ENCODE measurements at regions not wholly inside any gene's neighbourhood (a gene's known extent, or its start where the extent isn't known, plus 50 kb on each side); places are given as distances from the start of the nearest gene placed in this dataset.

DNA sequence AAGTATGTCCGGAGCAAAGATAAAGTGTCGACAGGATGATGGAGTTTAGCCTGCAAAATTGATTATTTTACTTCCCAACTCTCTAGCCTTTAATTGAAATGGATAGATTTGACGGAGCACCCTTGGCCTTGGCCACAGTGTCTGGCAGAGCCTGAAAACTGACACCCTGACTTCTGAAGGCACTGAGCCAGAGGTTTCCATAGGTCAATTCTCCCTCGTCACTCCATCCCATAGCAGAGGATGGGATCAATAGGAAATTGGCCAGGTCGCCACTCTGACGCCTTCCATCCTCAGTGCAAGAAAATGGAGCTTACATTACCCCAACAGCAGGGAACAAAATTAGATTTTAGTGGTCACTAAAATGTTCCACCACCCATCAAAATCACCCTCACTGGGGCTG is 90.4 kb upstream of the CDH11 start:
- TF ChIP-seq GATA2 (IDR thresholded peaks at IDR 0.05; ENCODE audit: low read depth, low read length) = no peak
- no peak for TF ChIP-seq GATA3 (IDR thresholded peaks at IDR 0.05; ENCODE audit: low read depth, low read length)
